SK-N-SH (cell line): ENCODE measurements at regions not wholly inside any gene's neighbourhood (a gene's known extent, or its start where the extent isn't known, plus 50 kb on each side); places are given as distances from the start of the nearest gene placed in this dataset.

Source experiments
- CTCF ChIA-PET: fragments of 300-600, 350-600 bp; formaldehyde crosslinking; extraction: SDS; loops from one replicate; lab custom pipeline; 2021; lab: Yijun Ruan, JAX
- POLR2A ChIA-PET: fragments of 350-600 bp; sonication (Branson Sonifier 250); formaldehyde crosslinking; extraction: SDS; loops from one replicate; lab custom pipeline; 2020; ENCODE audit warnings: antibody characterized with exemption, inconsistent platforms; lab: Yijun Ruan, JAX
- DNase-seq: peaks from one replicate; pipeline ENCODE4 v3.0.0; 2012
- H2AFZ ChIP-seq: fragments of 200-600 bp; sonication (generic); 2 replicates; pipeline ENCODE4 v1.8.1; 2016; ENCODE audit warnings: antibody characterized with exemption, mild to moderate bottlenecking, low read depth
- H3F3A ChIP-seq: fragments of 200-600 bp; sonication (generic); replicated peaks from 2 replicates; pipeline ENCODE3; 2016; ENCODE audit warnings: antibody characterized with exemption, mild to moderate bottlenecking; ENCODE audit not compliant: insufficient read depth
- H3K27ac ChIP-seq, 2 experiments: fragments of 200-500 bp in 1 of 2; fragments of 200-600 bp in 1 of 2; sonication (Bioruptor generic) in 1 of 2; sonication (generic), shearing (Covaris generic) in 1 of 2; 2 replicates each; pipeline versions ENCODE4 v1.5.1 to v1.6.1; 2014 to 2016; ENCODE audit warnings: low read depth in 2 of 2, inconsistent platforms in 1 of 2, low read length in 1 of 2, mild to moderate bottlenecking in 1 of 2, mixed read lengths in 1 of 2
- H3K27me3 ChIP-seq: fragments of 200-600 bp; sonication (generic), shearing (Covaris generic); 2 replicates; pipeline ENCODE4 v1.6.1; 2016; ENCODE audit warnings: mixed run types; ENCODE audit not compliant: insufficient read depth
- H3K36me3 ChIP-seq, 2 experiments: fragments of 200-500 bp in 1 of 2; fragments of 200-600 bp in 1 of 2; sonication (Bioruptor generic) in 1 of 2; sonication (generic) in 1 of 2; replicated peaks in 1 of 2; 2 replicates each; pipeline versions ENCODE3 to v1.5.1; 2014 to 2016; ENCODE audit warnings: low read length in 1 of 2, mild to moderate bottlenecking in 1 of 2; ENCODE audit not compliant: insufficient read depth in 2 of 2, control insufficient read depth in 1 of 2
- H3K4me1 ChIP-seq, 2 experiments: fragments of 200-500 bp in 1 of 2; fragments of 200-600 bp in 1 of 2; sonication (Bioruptor generic) in 1 of 2; sonication (generic), shearing (Covaris generic) in 1 of 2; 2 replicates each; pipeline versions ENCODE4 v1.5.1 to v1.6.1; 2014 to 2016; ENCODE audit warnings: low read depth in 1 of 2, low read length in 1 of 2, mixed run types in 1 of 2; ENCODE audit not compliant: insufficient read depth in 2 of 2, control insufficient read depth in 1 of 2
- H3K4me2 ChIP-seq: fragments of 200-600 bp; sonication (generic), shearing (Covaris generic); 2 replicates; pipeline ENCODE4 v1.6.1; 2017; ENCODE audit warnings: mixed run types
- H3K4me3 ChIP-seq, 2 experiments: fragments of 200-500 bp in 1 of 2; fragments of 200-600 bp in 1 of 2; sonication (Bioruptor generic) in 1 of 2; sonication (generic), shearing (Covaris generic) in 1 of 2; 2 replicates each; pipeline versions ENCODE4 v1.5.1 to v1.8.1; 2014 to 2016; ENCODE audit warnings: low read depth in 2 of 2, inconsistent platforms in 1 of 2, low read length in 1 of 2, mild to moderate bottlenecking in 1 of 2, mixed read lengths in 1 of 2, moderate library complexity in 1 of 2
- H3K79me2 ChIP-seq: fragments of 200-600 bp; sonication (generic); 2 replicates; pipeline ENCODE4 v1.8.1; 2017; ENCODE audit warnings: mild to moderate bottlenecking; ENCODE audit not compliant: insufficient read depth
- H3K9ac ChIP-seq: fragments of 200-600 bp; sonication (generic); 2 replicates; pipeline ENCODE4 v1.6.1; 2017; ENCODE audit warnings: mixed run types
- H3K9me2 ChIP-seq: fragments of 200-600 bp; sonication (generic); 2 replicates; pipeline ENCODE4 v1.6.1; 2017; ENCODE audit warnings: mixed run types
- H3K9me3 ChIP-seq: fragments of 200-600 bp; sonication (generic); 2 replicates; pipeline ENCODE4 v1.6.1; 2017; ENCODE audit warnings: mixed run types, mild to moderate bottlenecking, moderate library complexity
- H4K20me1 ChIP-seq: fragments of 200-600 bp; sonication (generic); 2 replicates; pipeline ENCODE4 v1.6.1; 2017; ENCODE audit warnings: mild to moderate bottlenecking, mixed run types; ENCODE audit not compliant: insufficient read depth
- GABPA ChIP-seq: IDR thresholded peaks from 2 replicates; pipeline ENCODE4 v1.4.0; 2012; ENCODE audit warnings: low read depth, mild to moderate bottlenecking
- POLR2AphosphoS5 ChIP-seq: IDR thresholded peaks from 2 replicates; pipeline ENCODE4 v1.6.1; 2012; ENCODE audit warnings: low read depth, low read length
- RXRA ChIP-seq: IDR thresholded peaks from 2 replicates; pipeline ENCODE4 v1.4.0; 2012; ENCODE audit warnings: low read depth, mild to moderate bottlenecking, borderline replicate concordance
- SIN3A ChIP-seq: IDR thresholded peaks from 2 replicates; pipeline ENCODE4 v1.6.1; 2012; ENCODE audit warnings: low read depth, mild to moderate bottlenecking, low read length, moderate library complexity, borderline replicate concordance
- SMC3 ChIP-seq: IDR thresholded peaks from 2 replicates; pipeline ENCODE4 v1.6.1; 2012; ENCODE audit warnings: low read depth, low read length, improper control_type of control experiment
- YY1 ChIP-seq: IDR thresholded peaks from 2 replicates; pipeline ENCODE4 v1.4.0; 2012; ENCODE audit warnings: low read depth, mild to moderate bottlenecking
- WGBS: methylation state at CpG from one replicate; pipeline ENCODE4 v1.1.6; 2017; ENCODE audit warnings: low lambda C conversion rate; 5-methylcytosine and 5-hydroxymethylcytosine counted together
- TF ChIP-seq, protein P1 (sequence below): IDR thresholded peaks from 2 replicates; pipeline ENCODE4 v1.6.1; 2012; ENCODE audit warnings: mild to moderate bottlenecking, low read depth, low read length, moderate library complexity
- TF ChIP-seq, protein P2 (sequence below): fragments of 200-600 bp; sonication (generic); IDR thresholded peaks from 2 replicates; pipeline ENCODE4 v1.6.1; 2017; ENCODE audit warnings: antibody characterized with exemption, mild to moderate bottlenecking, moderate library complexity

DNA sequence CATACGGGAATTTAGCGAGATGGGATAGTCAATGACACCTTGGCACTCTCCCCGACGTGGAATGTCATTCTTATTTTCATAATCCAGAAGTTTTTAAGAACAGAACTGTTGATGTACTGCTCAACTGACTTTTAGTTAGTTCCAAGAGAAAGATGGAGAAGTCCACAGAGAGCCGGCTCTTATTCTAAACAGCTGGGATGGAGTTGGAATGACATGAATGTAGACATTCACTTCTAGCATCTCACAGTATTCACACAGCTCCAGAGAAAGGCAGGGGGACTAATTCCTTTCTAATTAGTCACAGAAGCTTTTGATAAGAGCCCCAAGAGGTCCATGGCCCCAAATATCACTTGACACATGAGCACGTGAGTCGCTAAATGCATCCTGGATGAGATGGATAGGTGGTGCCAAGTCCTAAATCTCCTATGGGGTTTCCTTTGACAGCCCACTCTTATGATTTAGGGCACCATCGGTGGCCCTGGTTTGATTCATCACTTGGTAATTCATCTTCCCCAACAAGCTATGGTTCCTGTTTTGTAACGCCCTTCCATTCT, 420.3 kb upstream of the AUTS2 start:
- Histone ChIP-seq H3K4me2 (no peak overlapping the region), H2AFZ (no peak overlapping the region), H4K20me1 (no peaks in the 10 kb centered on the region), H3K4me3 (no peak overlapping the region), H3K36me3 (no peaks in the 10 kb centered on the region), H3K27me3 (no peaks in the 10 kb centered on the region), H3K9me2 (no peaks in the 10 kb centered on the region), H3K79me2 (no peaks in the 10 kb centered on the region), H3K9ac (no peak overlapping the region), H3K27ac (no peak overlapping the region), H3F3A (no peaks in the 10 kb centered on the region), H3K9me3 (no peaks in the 10 kb centered on the region), H3K4me1 (peaks cover 0 to 7% of the 10 kb centered on the region in 2 experiments; a peak in 1 of 4 replicates)
- CTCF ChIA-PET = interaction anchor here (0.9 to 1.3 kb wide), 2 partner anchors 13 to 1099 kb away, joined by 4 read pairs; no protein-coding TSS in a partner anchor
- POLR2A ChIA-PET = interaction anchor here (0.7 kb wide), 1 partner anchor 70 kb away, joined by 3 read pairs; no protein-coding TSS in a partner anchor
- no peak for DNase-seq
- no peak for TF ChIP-seq RXRA
- TF ChIP-seq, protein P1, sequence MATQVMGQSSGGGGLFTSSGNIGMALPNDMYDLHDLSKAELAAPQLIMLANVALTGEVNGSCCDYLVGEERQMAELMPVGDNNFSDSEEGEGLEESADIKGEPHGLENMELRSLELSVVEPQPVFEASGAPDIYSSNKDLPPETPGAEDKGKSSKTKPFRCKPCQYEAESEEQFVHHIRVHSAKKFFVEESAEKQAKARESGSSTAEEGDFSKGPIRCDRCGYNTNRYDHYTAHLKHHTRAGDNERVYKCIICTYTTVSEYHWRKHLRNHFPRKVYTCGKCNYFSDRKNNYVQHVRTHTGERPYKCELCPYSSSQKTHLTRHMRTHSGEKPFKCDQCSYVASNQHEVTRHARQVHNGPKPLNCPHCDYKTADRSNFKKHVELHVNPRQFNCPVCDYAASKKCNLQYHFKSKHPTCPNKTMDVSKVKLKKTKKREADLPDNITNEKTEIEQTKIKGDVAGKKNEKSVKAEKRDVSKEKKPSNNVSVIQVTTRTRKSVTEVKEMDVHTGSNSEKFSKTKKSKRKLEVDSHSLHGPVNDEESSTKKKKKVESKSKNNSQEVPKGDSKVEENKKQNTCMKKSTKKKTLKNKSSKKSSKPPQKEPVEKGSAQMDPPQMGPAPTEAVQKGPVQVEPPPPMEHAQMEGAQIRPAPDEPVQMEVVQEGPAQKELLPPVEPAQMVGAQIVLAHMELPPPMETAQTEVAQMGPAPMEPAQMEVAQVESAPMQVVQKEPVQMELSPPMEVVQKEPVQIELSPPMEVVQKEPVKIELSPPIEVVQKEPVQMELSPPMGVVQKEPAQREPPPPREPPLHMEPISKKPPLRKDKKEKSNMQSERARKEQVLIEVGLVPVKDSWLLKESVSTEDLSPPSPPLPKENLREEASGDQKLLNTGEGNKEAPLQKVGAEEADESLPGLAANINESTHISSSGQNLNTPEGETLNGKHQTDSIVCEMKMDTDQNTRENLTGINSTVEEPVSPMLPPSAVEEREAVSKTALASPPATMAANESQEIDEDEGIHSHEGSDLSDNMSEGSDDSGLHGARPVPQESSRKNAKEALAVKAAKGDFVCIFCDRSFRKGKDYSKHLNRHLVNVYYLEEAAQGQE = no peak
- 44% methylated on average over 9 of the region's 9 CpGs for WGBS

DNA sequence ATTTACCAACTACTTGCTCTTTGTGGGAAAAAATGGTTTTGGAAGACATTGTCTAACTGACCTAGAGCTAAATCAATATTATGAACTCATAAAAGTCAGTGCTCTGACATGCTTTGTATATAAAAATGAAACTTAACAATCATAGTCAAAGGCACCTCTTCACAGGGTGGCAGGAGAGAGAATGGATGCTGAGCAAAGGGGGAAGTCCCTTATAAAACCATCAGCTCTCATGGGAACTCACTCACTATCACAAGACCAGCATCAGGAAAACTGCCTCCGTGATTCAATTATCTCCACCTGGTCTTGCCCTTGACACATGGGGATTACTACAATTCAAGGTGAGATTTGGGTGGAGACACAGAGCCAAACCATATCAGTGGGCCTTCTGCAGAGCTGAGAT, 417.6 kb upstream of the AUTS2 start:
- CTCF ChIA-PET = no interaction called here
- no peaks in the 10 kb centered on the region for H3K27me3 ChIP-seq
- H3F3A ChIP-seq = no peaks in the 10 kb centered on the region
- H3K4me3 ChIP-seq = no peak overlapping the region
- no peak overlapping the region for H2AFZ ChIP-seq
- no peaks in the 10 kb centered on the region for H3K79me2 ChIP-seq
- TF ChIP-seq SIN3A (no peak), SMC3 (no peak), GABPA (no peak), YY1 (no peak), POLR2AphosphoS5 (no peak), RXRA (no peak)
- TF ChIP-seq, protein P2, sequence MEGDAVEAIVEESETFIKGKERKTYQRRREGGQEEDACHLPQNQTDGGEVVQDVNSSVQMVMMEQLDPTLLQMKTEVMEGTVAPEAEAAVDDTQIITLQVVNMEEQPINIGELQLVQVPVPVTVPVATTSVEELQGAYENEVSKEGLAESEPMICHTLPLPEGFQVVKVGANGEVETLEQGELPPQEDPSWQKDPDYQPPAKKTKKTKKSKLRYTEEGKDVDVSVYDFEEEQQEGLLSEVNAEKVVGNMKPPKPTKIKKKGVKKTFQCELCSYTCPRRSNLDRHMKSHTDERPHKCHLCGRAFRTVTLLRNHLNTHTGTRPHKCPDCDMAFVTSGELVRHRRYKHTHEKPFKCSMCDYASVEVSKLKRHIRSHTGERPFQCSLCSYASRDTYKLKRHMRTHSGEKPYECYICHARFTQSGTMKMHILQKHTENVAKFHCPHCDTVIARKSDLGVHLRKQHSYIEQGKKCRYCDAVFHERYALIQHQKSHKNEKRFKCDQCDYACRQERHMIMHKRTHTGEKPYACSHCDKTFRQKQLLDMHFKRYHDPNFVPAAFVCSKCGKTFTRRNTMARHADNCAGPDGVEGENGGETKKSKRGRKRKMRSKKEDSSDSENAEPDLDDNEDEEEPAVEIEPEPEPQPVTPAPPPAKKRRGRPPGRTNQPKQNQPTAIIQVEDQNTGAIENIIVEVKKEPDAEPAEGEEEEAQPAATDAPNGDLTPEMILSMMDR = no peak
- TF ChIP-seq, protein P1 = no peak
- no peaks in the 10 kb centered on the region for H3K36me3 ChIP-seq
- H3K9me3 ChIP-seq = no peaks in the 10 kb centered on the region
- H3K9me2 ChIP-seq = no peaks in the 10 kb centered on the region
- no peak overlapping the region for H3K4me2 ChIP-seq
- WGBS = 9% methylated on average over 1 of the region's 1 CpG
- no peak for DNase-seq
- H3K9ac ChIP-seq = no peak overlapping the region
- no peaks in the 10 kb centered on the region for H3K4me1 ChIP-seq
- H4K20me1 ChIP-seq = no peaks in the 10 kb centered on the region
- POLR2A ChIA-PET = no interaction called here
- H3K27ac ChIP-seq = no peak overlapping the region
